Adrenal gland (tissue), 9 donors: ENCODE measurements at regions not wholly inside any gene's neighbourhood (a gene's known extent, or its start where the extent isn't known, plus 50 kb on each side); places are given as distances from the start of the nearest gene placed in this dataset.

Source experiments
- DNase-seq, 7 donors: peaks; one replicate each; pipeline ENCODE4 v3.0.0-alpha.2; 2019 to 2020
- H3K27ac ChIP-seq, 5 donors: fragments of 200-600 bp; sonication (generic) in 4 of 5; 1 replicate in 3 of 5; 2 replicates in 2 of 5; pipeline versions ENCODE4 v1.5.1 to v1.8.0; 2016 to 2020; ENCODE audit warnings: mild to moderate bottlenecking in 1 of 5
- H3K27me3 ChIP-seq: fragments of 200-600 bp; 2 replicates; pipeline ENCODE4 v1.8.0; 2021
- H3K36me3 ChIP-seq, 2 donors: fragments of 200-600 bp; replicated peaks in 1 of 2; 1 replicate in 1 of 2; 2 replicates in 1 of 2; pipeline versions ENCODE4 v1.5.1 to v1.8.0; 2018 to 2022
- H3K4me1 ChIP-seq, 2 donors: fragments of 200-600 bp; replicated peaks in 1 of 2; 1 replicate in 1 of 2; 2 replicates in 1 of 2; pipeline versions ENCODE4 v1.5.1 to v1.8.0; 2018 to 2021
- H3K4me3 ChIP-seq, 4 donors: fragments of 200-600 bp; sonication (generic) in 3 of 4; one replicate each; pipeline ENCODE4 v1.5.1; 2016 to 2018
- H3K9me3 ChIP-seq, 3 donors: fragments of 200-600 bp; sonication (generic) in 1 of 3; replicated peaks in 1 of 3; 1 replicate in 2 of 3; 2 replicates in 1 of 3; pipeline versions ENCODE4 v1.5.1 to v1.8.0; 2016 to 2021
- POLR2A ChIP-seq, 2 donors: fragments of 450-650 bp; IDR thresholded peaks; one replicate each; pipeline ENCODE4 v1.6.1; 2017; ENCODE audit warnings: antibody characterized with exemption in 2 of 2, mild to moderate bottlenecking in 2 of 2, moderate library complexity in 1 of 2
- WGBS, 4 donors: extraction: QIAGEN DNeasy Blood & Tissue Kit in 2 of 4; methylation state at CpG; one replicate each; pipeline versions ENCODE4 v1.1.5 to v1.1.7; 2013 to 2017; 5-methylcytosine and 5-hydroxymethylcytosine counted together
- intact Hi-C, 2 donors: fragments of 100-400 bp; cut with DNase I; formaldehyde crosslinking; loops; one replicate each; pipeline versions ENCODE4 v1.14.1 to v1.15.0; 2022 to 2023
- TF ChIP-seq, protein P1 (sequence below), 6 experiments: fragments of 450-650 bp in 4 of 6; fragments of 200-600 bp in 2 of 6; sonication (generic) in 1 of 6; IDR thresholded peaks; 1 replicate in 5 of 6; 2 replicates in 1 of 6; pipeline versions ENCODE4 v1.5.1 to v1.8.0; 2016 to 2021; ENCODE audit warnings: antibody characterized with exemption in 6 of 6, mild to moderate bottlenecking in 2 of 6, moderate library complexity in 1 of 6
- donor health status: healthy with polysubstance abuse.
- donor health status: Bipolar disorder and iron deficiency.
- donor health status: DM: yes; HTN: yes; CAD: no.
- donor health status: DM: no; HTN: no; CAD: no.
- donor health status: DM: no; HTN: no; CAD: no.

DNA sequence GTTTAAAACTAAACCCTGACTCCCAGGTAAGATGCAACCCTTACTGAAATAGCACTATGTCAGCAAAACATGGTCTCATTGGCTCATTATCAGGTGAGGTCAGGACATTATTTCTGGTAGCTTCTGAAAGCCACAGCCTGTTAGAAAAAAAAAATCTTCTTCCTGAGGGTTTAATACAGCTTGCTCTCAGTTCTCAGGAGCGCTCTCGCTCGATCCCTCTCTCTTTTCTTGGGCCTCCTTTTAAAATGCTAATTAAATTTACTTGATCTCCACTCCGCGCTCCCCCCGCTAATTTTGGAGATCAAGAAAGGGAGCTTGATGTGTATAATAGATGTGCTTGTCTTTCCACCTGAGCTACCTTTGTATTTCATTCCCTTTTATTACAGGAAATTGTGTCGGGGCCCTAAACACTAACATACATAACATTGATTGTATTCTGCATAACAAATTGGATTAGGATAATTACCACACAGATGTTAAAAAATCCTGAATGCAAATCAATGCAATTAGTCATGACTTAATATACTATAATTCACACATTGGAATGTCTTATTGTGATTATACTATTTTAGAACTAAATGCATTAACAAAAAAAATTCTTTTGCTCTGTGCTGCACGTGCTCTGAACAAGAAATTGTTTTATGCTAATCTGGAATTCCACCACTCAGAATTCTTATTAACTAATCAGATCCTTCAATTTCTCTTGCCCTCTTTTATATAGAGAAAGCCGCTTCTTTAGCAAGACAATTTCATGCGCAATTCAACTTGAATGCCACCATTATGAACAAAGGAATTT lies 101.6 kb upstream of the TEX13D start:
- Histone ChIP-seq H3K4me3 (no peak overlapping the region), H3K36me3 (no peaks in the 10 kb centered on the region), H3K4me1 (no peaks in the 10 kb centered on the region), H3K27ac (no peak overlapping the region), H3K27me3 (no peaks in the 10 kb centered on the region), H3K9me3 (no peaks in the 10 kb centered on the region)
- 57 to 84% (median 74%) methylated on average over 10 of the region's 10 CpGs for WGBS, 4 donors
- no peak for DNase-seq
- intact Hi-C loops = no loop called here
- no peak for TF ChIP-seq POLR2A (IDR thresholded peaks at IDR 0.05)
- TF ChIP-seq, protein P1, sequence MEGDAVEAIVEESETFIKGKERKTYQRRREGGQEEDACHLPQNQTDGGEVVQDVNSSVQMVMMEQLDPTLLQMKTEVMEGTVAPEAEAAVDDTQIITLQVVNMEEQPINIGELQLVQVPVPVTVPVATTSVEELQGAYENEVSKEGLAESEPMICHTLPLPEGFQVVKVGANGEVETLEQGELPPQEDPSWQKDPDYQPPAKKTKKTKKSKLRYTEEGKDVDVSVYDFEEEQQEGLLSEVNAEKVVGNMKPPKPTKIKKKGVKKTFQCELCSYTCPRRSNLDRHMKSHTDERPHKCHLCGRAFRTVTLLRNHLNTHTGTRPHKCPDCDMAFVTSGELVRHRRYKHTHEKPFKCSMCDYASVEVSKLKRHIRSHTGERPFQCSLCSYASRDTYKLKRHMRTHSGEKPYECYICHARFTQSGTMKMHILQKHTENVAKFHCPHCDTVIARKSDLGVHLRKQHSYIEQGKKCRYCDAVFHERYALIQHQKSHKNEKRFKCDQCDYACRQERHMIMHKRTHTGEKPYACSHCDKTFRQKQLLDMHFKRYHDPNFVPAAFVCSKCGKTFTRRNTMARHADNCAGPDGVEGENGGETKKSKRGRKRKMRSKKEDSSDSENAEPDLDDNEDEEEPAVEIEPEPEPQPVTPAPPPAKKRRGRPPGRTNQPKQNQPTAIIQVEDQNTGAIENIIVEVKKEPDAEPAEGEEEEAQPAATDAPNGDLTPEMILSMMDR (IDR thresholded peaks at IDR 0.05) = no peak

DNA sequence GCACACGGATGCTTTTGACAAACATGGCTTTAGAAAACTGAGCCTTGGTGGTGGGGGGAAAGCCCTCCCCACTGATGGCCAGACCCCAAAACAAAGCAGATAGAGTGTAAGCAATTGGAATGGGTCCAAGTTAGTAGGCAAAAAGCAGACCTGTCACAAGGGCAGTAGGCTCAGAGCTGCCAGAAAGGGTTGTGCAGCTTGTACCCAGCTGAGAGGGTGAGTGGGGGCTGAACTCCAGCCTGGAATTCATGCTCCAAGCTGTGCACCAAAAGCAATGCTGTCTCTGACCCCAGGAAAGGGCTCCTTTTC lies 101.1 kb upstream of the TEX13D start:
- intact Hi-C loops = no loop called here
- TF ChIP-seq, protein P1 (IDR thresholded peaks at IDR 0.05) = no peak
- TF ChIP-seq POLR2A (IDR thresholded peaks at IDR 0.05) = no peak
- Histone ChIP-seq H3K9me3 (no peaks in the 10 kb centered on the region), H3K27me3 (no peaks in the 10 kb centered on the region), H3K36me3 (no peaks in the 10 kb centered on the region), H3K4me3 (no peak overlapping the region), H3K4me1 (no peaks in the 10 kb centered on the region), H3K27ac (no peak overlapping the region)
- no peak for DNase-seq
- WGBS, 4 donors = 29 to 81% (median 66%) methylated on average over 1 of the region's 1 CpG

DNA sequence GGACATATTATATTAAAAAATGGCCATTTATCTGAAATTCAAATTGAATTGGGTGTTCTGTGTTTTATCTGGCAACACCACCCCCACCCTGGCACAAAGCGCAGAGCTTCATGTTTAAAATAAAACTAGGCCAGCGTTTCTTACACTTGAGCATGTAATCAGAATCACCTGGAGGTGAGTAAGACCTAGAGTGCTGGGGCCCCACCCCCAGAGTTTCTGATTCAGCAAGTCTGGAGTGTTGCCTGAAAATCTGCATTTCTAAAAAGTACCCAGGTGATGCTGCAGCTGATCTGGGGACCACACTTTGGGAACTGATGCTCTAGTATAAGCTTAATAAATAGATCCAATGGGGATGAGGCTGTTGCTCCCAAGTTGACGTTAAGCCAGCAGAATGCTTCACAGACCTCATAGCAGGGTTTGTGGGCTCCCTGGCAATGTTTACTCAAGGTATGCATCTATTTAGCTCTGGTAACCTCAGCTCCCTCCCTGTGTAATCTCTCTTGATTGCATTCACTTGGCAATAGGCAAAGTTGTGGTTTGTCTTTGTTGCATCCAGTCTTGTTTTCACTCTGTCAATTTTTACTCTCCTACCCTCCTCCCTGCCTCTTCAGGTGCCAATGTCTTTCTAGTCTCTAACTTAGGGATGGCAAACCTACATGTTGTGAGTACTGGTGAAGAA lies 99.8 kb upstream of the TEX13D start:
- no peak for DNase-seq
- no peaks in the 10 kb centered on the region for H3K36me3 ChIP-seq
- no peaks in the 10 kb centered on the region for H3K4me1 ChIP-seq
- H3K27me3 ChIP-seq = no peaks in the 10 kb centered on the region
- no peak overlapping the region for H3K27ac ChIP-seq
- intact Hi-C loops = no loop called here
- H3K9me3 ChIP-seq = no peaks in the 10 kb centered on the region
- no peak overlapping the region for H3K4me3 ChIP-seq
- WGBS, 4 donors = 46 to 77% (median 64%) methylated on average over 3 of the region's 3 CpGs
- TF ChIP-seq, protein P1 (IDR thresholded peaks at IDR 0.05) = no peak
- no peak for TF ChIP-seq POLR2A (IDR thresholded peaks at IDR 0.05)

GRCh38 chrX:124234348-124234747 lies 98.1 kb upstream of the TEX13D start:
- intact Hi-C loops = no loop called here
- H3K27me3 ChIP-seq = peaks cover 5% of the 10 kb centered on the region
- no peak for DNase-seq
- H3K9me3 ChIP-seq = no peaks in the 10 kb centered on the region
- H3K4me1 ChIP-seq = no peaks in the 10 kb centered on the region
- H3K27ac ChIP-seq = no peak overlapping the region
- H3K36me3 ChIP-seq = no peaks in the 10 kb centered on the region
- H3K4me3 ChIP-seq = no peak overlapping the region
- 79 to 95% (median 84%) methylated on average over 5 to 8 of the region's 8 CpGs for WGBS, 4 donors
- TF ChIP-seq, protein P1 (IDR thresholded peaks at IDR 0.05) = no peak
- no peak for TF ChIP-seq POLR2A (IDR thresholded peaks at IDR 0.05)
